NCI-H2081 (cell line): ENCODE measurements at regions not wholly inside any gene's neighbourhood (a gene's known extent, or its start where the extent isn't known, plus 50 kb on each side); places are given as distances from the start of the nearest gene placed in this dataset.
A peak's percentile ranks its signal among the peaks of the same experiment; 100 is the strongest.

Experiments
- DNase-seq, 2 experiments: peaks; one replicate each; lab custom pipeline; 2025; lab: John Stamatoyannopoulos, UW

DNA sequence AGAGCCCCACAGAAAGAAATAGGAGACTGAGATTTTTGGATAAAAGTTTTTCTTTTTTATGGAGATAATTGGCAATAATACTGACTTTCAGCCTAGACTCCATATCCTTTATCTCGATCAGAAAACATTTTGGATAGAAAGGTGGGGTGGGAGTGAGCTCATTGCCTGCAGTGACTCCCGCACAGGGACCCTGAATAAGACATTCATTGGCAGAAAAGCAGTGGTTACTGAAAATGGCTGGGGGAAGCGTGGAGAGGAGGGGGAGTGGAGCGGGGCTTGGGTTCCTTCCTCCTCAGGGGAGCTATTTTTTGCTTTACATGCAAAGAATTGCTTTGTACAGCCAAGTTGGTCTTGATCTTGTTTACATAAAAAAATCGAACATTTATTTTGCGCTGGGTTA, 90.4 kb upstream of the BMPER start:
- DNase-seq, result no peak

DNA sequence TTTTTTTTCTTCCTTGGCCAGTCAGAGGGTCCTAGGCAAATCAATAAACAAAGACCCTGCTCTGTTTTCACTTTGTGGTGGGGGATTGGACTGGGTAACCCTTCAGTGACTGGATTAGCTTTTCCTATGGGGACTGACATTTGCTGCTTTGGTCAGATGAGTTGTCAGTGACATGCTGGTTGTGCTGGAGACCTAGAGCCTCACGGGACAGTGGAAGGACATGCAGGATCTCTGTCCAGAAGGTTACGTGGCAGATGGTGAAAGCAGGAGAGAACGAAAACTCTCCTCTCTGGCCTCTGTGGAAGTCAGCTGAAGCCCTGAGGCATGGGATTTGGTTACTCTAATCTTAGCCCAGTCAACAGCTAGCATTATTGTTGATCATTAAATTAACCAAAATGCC, 90.0 kb upstream of the BMPER start:
- peak in 1 of 2 experiments; percentile 35 for DNase-seq

DNA sequence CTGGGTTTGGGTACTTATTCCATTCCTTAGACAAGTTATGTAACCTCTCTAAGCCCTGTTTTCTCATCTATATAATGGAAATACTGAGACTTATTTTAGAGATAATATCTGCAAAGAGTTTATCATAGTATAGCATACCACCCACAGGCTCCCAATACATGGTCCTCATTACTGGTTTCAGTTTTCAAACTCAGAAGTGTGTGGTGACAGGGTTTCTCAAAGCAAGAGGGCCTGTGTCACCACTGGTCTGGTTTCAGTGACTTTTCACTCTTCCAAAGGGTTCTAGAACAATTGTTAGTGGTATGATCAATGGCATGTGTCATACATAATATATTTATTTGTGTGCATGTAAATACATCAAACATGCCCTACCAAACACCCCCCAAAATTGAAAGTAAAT, 89.2 kb upstream of the BMPER start:
- no peak for DNase-seq

DNA sequence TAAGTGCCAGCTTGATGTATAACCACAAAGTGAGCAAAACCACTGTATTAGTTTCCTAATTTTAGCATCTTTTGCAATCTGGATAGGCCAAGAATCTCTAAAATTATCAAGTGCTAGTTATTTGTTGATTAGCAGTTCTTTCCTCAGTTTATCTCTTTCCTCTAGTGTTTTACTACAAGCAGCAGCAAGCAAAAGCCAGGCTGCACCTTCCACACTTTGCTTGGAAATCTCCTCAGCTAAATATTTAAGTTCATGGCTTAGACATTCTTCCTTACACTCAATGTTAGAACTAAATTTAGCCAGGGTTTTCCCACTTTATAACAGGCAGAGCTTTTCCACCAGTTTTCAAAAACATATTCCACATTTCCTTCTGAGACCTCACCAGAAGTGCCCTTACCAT, 85.7 kb upstream of the BMPER start:
- no peak for DNase-seq

DNA sequence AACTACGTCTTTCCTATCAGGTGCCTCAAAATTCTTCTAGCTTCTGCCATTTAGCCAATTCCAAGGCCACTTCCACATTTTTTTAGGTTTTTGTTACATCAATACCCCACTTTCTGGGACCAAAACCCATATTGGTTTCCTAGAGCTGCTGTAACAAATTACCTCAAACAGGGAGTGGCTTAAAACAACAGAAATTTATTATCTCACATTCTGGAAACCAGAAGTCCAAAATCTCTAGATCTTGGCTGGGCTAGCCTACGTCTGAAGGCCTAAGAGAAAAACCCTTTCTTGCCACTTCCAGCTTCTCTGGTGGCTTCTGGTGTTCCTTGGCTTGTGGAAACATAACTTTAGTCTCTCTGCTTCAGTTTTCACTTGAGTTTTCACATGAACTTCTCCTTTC, 85.1 kb upstream of the BMPER start:
- DNase-seq, result no peak

DNA sequence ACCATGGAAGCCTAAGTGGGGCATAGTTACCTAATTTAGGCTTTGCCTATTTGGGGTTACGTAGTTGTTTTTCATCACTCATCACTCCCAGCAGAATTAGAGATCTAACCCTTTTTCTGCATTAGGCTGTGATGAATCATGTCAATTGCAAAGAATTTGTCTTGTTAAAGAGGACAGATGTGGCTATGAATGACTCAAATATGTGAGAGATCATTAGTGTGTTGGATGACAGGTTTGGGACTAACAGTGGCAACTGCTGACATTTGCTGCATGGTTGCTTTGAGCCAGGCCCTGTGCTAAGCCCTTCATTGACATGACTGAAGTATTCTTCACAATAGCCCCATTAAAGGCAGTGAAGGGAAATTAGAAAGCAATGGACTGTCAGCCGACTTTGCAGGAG, 83.4 kb upstream of the BMPER start:
- no peak for DNase-seq

DNA sequence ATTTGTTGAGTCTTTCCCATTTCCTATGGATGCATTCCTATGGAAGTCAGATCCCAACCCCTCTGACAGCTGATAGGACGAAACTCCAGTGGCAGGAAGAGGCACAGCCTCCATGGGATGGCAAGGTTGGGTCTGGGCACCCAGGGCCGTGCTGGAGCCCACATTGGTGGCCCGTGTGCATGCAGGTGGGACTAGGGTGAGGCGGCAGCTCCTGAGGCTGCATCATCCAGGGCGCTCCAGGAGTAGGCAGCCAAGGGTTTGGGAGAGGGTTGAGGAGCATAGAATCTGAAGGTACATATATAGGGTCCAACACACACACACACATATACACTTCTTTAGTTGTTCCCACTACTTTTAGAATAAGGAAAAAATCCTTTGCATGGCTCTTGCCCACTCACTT, 81.4 kb upstream of the BMPER start:
- DNase-seq, result no peak

DNA sequence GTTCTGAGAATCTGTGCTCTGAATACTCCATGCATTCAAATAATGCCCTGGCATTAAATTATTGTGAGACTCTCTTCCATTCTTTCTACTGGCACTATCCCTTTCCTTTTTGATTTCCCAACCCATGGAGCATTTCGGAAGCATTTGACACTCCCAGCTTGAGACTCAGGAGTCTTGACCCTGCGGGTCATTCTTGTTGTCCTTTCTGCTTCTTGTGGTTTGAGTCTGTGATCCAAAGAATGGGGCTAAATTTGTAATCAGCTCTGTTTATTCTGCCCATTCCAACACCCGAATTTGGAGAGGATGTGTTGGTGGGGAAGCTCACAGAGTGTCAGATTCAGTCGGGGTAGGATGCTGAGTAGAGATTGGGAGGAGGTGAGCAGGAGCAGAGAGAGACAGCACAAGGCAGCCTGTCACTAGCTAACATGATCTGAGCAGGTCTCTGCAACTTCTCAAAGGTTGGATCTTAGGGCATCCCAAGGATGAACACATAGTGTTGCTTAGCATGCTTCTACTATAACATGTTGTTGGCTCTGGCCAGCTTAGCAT, 80.4 kb upstream of the BMPER start:
- DNase-seq, result no peak

DNA sequence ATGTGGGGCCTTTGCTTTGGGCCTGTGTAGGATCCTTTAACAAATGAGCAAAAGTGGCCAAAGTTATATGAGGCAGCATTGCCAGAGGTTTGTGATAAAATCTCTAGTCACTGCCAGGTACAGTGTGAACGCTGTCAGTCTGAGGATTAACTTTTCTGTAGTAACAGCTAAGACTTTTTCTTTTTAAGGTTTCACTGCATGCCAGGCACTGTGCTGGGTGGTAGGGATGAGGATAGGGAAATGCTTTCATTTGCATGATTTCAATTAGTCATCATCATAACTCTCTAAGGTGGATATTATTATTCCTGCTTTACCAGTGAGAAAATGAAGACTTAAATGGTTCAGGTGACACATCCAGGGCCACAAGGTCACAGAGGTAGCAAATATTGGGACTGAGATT, 79.7 kb upstream of the BMPER start:
- no peak for DNase-seq

DNA sequence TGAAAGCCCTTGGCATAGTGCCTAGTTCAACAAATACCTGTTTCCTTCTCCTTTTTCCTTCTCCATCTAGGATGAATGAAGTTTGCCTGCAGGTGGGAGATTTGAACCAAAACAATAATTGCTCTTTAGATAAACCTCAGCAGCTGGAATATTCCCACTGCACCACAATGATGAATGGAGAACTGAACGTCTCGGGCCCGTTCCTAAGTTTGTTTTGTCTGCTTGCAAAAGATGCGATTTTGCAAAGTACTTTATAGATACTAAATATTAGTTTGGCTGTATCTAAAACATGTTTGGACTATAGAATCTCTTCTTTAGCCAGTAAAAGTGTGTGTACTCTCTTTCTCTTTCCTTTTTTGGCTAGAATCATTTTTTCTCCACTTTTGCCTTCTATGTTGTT, 75.8 kb upstream of the BMPER start:
- no peak for DNase-seq

DNA sequence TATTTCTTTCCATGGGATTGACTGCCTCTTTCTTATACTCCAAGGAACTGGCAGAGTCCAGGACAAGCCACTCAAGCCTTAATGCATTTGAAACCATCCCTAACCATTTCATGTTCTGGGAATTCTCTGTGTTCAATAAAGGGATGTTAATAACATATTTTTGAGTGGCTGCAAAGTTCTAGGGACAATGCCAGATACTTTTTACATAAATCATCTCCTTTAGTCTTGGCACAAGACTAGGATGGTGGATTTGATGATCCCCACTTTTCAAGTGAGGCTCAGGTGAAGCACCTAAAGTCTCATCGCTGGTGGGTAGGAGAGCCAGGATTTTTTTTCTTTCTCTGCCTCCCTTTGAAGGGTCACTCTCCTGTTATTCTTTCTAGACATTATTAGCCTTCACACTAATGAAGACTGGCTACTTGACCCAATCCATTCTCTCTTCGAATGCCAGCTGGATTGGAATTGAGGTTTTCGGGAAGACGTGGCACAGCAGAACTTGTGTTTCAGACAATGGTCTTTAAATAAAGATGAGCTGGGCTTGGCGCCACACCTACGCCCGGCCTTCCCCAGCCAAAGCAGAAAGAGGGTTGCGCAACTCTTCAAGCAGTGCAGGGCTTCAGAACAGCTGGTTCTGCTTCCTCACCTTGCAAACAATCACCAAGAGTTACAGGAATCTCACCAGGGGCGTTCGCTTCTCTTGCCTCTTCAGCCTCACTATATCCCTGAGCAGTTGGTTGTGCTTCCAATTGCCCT, 73.8 kb upstream of the BMPER start:
- no peak for DNase-seq

DNA sequence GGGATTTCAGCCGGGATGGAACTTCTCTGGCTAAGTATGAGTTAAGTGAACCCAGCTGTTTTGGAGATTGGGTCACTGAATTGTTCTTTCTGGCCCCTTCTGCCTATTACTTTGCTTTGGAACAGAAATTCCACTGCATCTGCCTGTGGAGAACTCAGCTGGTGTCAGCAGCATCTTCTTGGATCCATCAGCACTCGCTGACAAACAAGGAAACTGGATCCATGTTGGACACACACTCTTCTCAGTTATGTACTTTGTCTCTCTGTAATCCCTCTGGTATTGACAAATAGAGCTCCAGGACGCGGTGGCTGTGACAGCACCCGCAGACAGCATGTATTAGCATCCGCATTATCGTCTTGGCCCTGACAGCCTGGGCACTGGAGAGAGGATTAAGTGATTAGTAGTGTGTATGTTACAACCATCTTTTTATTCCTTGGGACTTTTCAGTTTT, 73.0 kb upstream of the BMPER start:
- DNase-seq, result no peak

DNA sequence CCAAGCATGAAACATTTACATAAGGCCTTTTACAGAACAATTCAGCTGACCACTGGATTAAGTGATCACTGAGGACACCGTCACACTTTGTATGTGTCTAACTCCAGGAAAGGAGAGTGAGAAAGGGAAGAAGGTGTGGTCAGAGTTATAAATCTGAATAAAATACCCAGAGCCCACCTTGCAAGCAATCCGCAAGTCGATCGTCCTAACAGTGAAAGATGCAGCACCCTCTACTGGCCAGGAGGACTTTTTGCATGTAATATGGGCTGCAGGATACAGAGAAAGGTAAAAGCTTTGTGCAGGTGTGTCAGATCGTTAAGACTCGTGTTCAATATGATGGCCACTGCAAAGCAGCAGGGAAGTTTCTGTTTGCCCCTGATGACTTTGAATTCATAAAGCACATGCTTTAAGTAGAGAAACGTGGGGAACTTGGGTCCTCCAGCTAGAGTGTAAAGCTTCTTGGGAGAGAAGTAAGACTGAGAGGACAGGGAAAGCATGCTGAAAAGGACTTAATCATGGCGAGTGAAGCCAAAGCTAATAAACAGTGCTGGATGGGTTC, 68.5 kb upstream of the BMPER start:
- peak in 1 of 2 experiments; percentile 17 for DNase-seq

DNA sequence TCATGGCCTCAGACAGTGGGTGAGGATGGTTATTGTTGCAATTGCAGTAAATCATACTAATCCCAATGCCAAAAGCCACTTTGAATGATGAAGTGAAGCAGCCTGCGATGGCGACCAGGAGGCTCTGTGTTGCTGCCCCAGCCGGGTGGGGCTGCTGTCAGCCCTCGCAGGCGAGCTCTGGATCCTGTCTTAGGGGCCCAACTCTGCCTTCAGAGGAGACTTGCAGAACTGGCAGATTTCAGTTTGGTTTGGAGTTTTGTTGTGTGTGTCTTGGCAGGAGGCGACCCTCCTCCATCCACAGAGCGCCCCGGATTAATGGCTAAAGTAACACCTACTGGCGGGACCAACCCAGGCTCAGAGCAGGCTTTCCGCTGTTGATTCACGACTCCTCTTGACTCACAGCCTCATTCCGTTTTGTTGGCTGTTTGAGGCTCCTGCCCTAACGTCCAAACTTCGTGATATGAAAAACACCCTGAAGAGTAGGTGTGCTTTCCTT, 67.9 kb upstream of the BMPER start:
- no peak for DNase-seq

DNA sequence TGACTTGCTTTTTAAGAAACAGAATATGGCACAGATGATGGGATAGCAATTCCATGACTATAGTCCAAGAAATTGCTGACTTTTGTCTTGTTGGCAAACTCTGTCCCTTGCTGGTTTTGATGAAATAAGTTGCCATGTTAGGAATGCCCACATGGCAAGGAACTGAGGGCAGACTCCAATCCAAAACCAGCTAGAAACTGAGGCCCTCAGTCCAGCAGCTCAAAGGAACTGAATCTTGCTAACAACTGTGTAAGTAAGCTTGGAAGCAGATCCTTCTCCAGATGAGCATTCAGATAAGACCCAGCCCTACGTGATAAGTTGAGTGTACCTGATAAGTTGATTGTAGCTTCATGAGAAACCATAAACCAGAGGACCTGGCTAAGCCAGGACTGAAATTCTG, 64.3 kb upstream of the BMPER start:
- no peak for DNase-seq

DNA sequence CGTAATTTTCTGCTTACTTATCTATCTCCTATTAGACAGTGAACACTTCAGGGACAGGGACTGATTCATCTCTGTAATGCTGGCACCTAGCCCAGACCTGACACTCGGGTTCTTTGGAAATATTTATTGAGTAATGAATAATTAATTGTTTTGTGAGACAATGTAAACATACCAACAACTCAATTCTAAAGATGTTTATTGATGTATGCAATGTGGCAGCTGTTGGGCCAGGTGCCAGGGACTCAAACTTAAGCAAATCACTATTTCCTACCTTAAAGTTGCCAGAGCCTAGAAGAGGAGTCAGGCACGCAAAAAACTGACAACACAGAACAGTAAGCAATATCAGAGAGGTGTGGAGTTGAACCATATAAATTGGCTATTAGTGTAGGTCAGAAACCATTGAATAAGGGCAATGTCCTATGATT, 63.6 kb upstream of the BMPER start:
- peak; percentile 41 to 71 for DNase-seq

DNA sequence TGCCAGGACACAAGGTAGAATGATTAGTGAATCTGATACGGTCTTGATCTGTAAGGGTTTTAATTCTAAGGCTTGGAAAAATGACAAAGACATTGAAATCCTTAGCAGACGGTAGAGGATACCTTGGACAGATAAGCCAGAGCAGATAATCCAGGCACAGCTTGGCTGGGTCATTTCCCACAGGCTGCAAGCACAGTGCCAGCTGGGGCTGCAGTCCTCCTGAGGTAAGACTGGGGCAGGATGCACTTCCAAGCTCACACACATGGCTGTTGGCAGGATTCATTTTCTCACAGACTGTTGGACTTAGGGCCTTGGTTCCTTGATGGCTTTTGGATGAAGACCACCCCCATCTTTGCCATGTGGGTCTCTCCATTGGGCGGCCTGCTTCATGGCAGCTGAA, 63.2 kb upstream of the BMPER start:
- peak in 1 of 2 experiments; percentile 33 for DNase-seq

DNA sequence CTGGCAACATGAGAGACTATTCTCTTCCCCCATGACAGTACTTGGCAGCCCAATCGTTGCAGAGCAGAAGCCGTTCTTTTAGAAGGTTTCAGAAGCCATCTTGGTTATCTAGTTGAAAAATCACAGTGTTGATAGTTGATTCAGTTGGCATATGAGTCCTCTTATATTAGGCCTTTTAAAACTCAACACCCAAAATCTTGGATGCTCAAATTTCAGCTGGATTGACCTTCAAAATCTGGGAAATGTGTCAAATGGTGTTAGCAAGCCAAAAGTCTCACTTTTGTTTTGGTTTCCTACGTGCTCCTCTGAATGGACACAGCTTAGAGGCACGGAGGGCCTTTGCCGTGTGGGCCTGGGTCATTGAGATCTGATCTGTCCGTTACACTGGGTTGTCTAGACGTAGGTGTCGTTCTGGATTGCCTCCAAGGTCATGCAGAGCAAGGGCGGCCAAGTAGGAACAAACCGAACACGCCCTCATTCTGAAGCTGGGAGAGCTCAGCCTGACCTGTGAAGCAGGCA, 59.3 kb upstream of the BMPER start:
- no peak for DNase-seq

DNA sequence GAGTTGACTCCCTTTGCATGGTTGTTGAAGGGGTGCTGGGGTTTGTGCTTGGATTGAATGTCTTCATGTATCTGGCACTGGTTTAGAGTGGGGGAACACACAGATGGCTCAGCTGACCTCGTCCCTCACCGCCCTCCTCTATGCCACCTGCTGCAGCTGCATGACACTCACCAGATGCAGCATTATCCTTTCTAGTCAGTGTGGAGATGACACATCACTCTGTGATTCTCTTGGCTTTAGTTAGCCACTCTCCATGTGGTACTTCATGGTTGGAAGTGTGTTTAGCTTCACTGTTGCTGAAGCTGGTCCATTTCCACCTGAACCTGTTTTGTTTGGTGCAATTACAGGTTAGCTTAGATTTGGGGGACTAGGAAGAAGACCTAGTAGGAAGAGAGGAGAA, 56.3 kb upstream of the BMPER start:
- DNase-seq, result no peak

DNA sequence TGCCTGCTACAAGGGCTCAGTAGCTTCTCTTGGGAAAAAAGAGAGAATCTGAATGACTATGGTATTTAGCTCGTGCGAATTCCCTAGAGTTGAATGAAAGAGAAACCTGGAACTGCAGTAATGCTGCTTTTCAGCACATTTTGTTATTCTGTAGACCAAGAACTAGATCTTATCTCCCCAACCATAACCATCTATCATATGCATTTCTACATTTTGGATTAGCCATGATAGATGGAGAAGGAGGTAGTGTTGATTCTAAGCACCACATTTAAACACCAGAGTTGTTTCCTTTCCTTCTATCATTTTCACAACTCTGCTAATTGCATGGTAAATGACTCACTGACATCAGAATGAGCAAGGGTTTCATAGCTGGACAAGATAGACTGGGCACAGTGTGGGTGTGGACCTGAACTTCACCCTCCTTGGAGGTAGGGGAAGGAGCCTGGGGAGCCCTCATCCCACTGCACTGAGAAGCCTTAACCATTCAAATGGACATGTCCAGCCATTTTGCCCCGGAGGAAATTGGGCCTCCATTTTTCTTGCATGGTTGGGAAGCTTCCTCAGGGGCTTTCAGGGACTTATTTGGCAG, 55.3 kb upstream of the BMPER start:
- DNase-seq, result no peak

DNA sequence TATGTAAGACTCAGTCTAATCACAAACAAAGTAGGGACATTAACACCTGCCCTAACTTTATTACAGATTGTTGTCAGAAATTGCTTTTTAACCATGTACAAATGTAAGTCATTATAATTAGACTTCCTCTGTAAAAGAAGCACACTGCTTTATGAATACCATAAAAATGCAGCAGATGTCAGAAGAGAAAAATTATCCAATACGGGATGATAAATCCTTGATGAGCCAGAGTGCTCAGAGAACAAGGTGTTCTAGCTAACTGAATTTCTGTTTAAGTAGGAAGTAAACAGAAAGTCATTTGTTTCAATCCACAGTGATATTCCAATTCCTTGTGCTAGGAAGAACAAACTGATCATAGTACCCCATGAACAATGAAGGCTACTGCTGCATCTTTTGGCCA, 54.6 kb upstream of the BMPER start:
- no peak for DNase-seq

DNA sequence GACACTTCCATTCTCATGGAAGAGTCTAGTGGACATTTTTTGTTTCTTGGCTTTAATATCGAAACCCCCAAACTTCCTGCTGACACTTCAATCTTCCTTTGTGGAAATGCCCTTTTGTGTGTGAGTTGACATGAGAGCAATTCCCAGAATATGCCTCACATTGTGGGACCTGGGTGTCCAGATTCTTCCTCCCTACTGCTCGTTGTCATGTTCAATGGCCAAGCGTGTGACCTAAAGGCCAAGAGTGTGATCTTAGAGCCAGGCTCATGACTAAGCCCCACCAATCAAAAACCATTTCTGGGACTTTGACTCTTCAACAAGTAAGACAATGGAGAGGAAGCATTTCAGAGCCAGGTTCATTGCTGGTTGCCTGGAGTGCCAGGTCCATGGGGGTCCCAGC, 52.5 kb upstream of the BMPER start:
- no peak for DNase-seq
